Hippocampal formation (tissue), 2 donors: ENCODE measurements at regions not wholly inside any gene's neighbourhood (a gene's known extent, or its start where the extent isn't known, plus 50 kb on each side); places are given as distances from the start of the nearest gene placed in this dataset.

Experiments used
- DNase-seq, 2 donors: peaks; one replicate each; lab custom pipeline; 2025; lab: John Stamatoyannopoulos, UW

GRCh38 chr2:34403512-34403911 lies 804.4 kb upstream of the FAM98A start:
- no peak for DNase-seq

GRCh38 chr2:34402376-34402775 lies 803.3 kb upstream of the FAM98A start:
- DNase-seq = no peak

- DNase-seq = no peak
Observed at GRCh38 chr2:34401186-34401585, 802.1 kb upstream of the FAM98A start.

- DNase-seq = no peak
Observed at GRCh38 chr2:34388446-34388845, 789.3 kb upstream of the FAM98A start.

GRCh38 chr2:34387536-34387935 lies 788.4 kb upstream of the FAM98A start:
- DNase-seq = no peak

- DNase-seq = no peak
Observed at GRCh38 chr2:34379586-34379985, 780.5 kb upstream of the FAM98A start.

GRCh38 chr2:34373586-34374233 lies 774.6 kb upstream of the FAM98A start:
- DNase-seq = no peak

- DNase-seq = no peak
Observed at GRCh38 chr2:34372967-34373366, 773.9 kb upstream of the FAM98A start.

- DNase-seq = no peak
Observed at GRCh38 chr2:34371711-34372110, 772.6 kb upstream of the FAM98A start.

GRCh38 chr2:34368304-34368703 lies 769.2 kb upstream of the FAM98A start:
- no peak for DNase-seq

- DNase-seq = no peak
Observed at GRCh38 chr2:34365932-34366331, 766.8 kb upstream of the FAM98A start.

- DNase-seq = no peak
Observed at GRCh38 chr2:34365512-34365911, 766.4 kb upstream of the FAM98A start.

- no peak for DNase-seq
Observed at GRCh38 chr2:34353509-34354113, 754.5 kb upstream of the FAM98A start.

- no peak for DNase-seq
Observed at GRCh38 chr2:34349527-34349926, 750.4 kb upstream of the FAM98A start.

- DNase-seq = no peak
Observed at GRCh38 chr2:34345030-34345429, 745.9 kb upstream of the FAM98A start.

- no peak for DNase-seq
Observed at GRCh38 chr2:34340307-34340706, 741.2 kb upstream of the FAM98A start.

GRCh38 chr2:34337735-34338134 lies 738.6 kb upstream of the FAM98A start:
- no peak for DNase-seq

GRCh38 chr2:34332813-34333212 lies 733.7 kb upstream of the FAM98A start:
- no peak for DNase-seq

- DNase-seq = no peak
Observed at GRCh38 chr2:34320056-34320455, 721.0 kb upstream of the FAM98A start.

- no peak for DNase-seq
Observed at GRCh38 chr2:34317797-34318196, 718.7 kb upstream of the FAM98A start.

- DNase-seq = no peak
Observed at GRCh38 chr2:34316788-34317187, 717.7 kb upstream of the FAM98A start.

- DNase-seq = no peak
Observed at GRCh38 chr2:34311816-34312215, 712.7 kb upstream of the FAM98A start.

- no peak for DNase-seq
Observed at GRCh38 chr2:34308140-34308539, 709.0 kb upstream of the FAM98A start.

- DNase-seq = no peak
Observed at GRCh38 chr2:34307636-34308035, 708.5 kb upstream of the FAM98A start.
